HG02759 (cell line): ENCODE measurements at regions not wholly inside any gene's neighbourhood (a gene's known extent, or its start where the extent isn't known, plus 50 kb on each side); places are given as distances from the start of the nearest gene placed in this dataset.

Source experiments
- ATAC-seq: cut with Tn5 transposase; IDR thresholded peaks from one replicate; pipeline ENCODE4 v1.9.1; 2021; ENCODE audit warnings: mild to moderate bottlenecking, moderate library complexity; ENCODE audit not compliant: unreplicated experiment

- ATAC-seq = no peak
These were observed 168.5 kb downstream of the TEX36 start for GRCh38 chr10:125514206-125515162.

GRCh38 chr10:125513429-125514182 is 169.4 kb downstream of the TEX36 start:
- no peak for ATAC-seq

- ATAC-seq = no peak
These were observed 172.0 kb downstream of the TEX36 start for GRCh38 chr10:125510998-125511397.

GRCh38 chr10:125505648-125506047 is 177.3 kb downstream of the TEX36 start:
- ATAC-seq = no peak

GRCh38 chr10:125502276-125502675 is 180.7 kb downstream of the TEX36 start:
- no peak for ATAC-seq

- ATAC-seq = no peak
These were observed 187.6 kb downstream of the TEX36 start for GRCh38 chr10:125495386-125495785.

- ATAC-seq = no peak
These were observed 188.2 kb downstream of the TEX36 start for GRCh38 chr10:125494651-125495239.

- no peak for ATAC-seq
These were observed 191.6 kb downstream of the TEX36 start for GRCh38 chr10:125491381-125491780.

- no peak for ATAC-seq
These were observed 193.2 kb downstream of the TEX36 start for GRCh38 chr10:125489731-125490130.

- no peak for ATAC-seq
These were observed 197.3 kb downstream of the TEX36 start for GRCh38 chr10:125485665-125486064.

- no peak for ATAC-seq
These were observed 198.8 kb downstream of the TEX36 start for GRCh38 chr10:125484035-125484732.

- ATAC-seq = no peak
These were observed 200.3 kb downstream of the TEX36 start for GRCh38 chr10:125482637-125483036.

GRCh38 chr10:125482108-125482507 is 200.9 kb downstream of the TEX36 start:
- ATAC-seq = no peak

- ATAC-seq = no peak
These were observed 203.9 kb downstream of the TEX36 start for GRCh38 chr10:125479059-125479458.

- no peak for ATAC-seq
These were observed 207.1 kb downstream of the TEX36 start for GRCh38 chr10:125475815-125476214.

GRCh38 chr10:125473143-125473793 is 209.7 kb downstream of the TEX36 start:
- ATAC-seq = no peak

- no peak for ATAC-seq
These were observed 210.9 kb downstream of the TEX36 start for GRCh38 chr10:125472010-125472607.

- no peak for ATAC-seq
These were observed 214.7 kb downstream of the TEX36 start for GRCh38 chr10:125468278-125468677.

GRCh38 chr10:125466685-125467084 is 216.3 kb downstream of the TEX36 start:
- no peak for ATAC-seq

- no peak for ATAC-seq
These were observed 220.1 kb downstream of the TEX36 start for GRCh38 chr10:125462845-125463244.
